ENCODE measurements at regions not wholly inside any gene's neighbourhood (a gene's known extent, or its start where the extent isn't known, plus 50 kb on each side); places are given as distances from the start of the nearest gene placed in this dataset.

GRCh38 chr7:51881309-51881708 lies 564.7 kb upstream of the COBL start:
- TF ChIP-seq CTCF (IDR thresholded peaks at IDR 0.05) (no peak), POLR2A (IDR thresholded peaks at IDR 0.05) (no peak), POLR2AphosphoS5 (IDR thresholded peaks at IDR 0.05) (no peak)
